Cardiac septum (tissue), 1 donor: ENCODE measurements at regions not wholly inside any gene's neighbourhood (a gene's known extent, or its start where the extent isn't known, plus 50 kb on each side); places are given as distances from the start of the nearest gene placed in this dataset.
"Not testable (repeated sequence)": the region's sequence is repeated elsewhere in the genome, so short reads cannot be mapped to it uniquely, and the experiment has no call there.

Experiments used
- DNase-seq: peaks from one replicate; pipeline ENCODE4 v3.0.0-alpha.2; 2020; ENCODE audit warnings: low spot score
- intact Hi-C: fragments of 100-400 bp; cut with DNase I; formaldehyde crosslinking; loops from one replicate; pipeline ENCODE4 v1.14.0; 2022
- donor health status: DM: no; HTN: no; CAD: no.

DNA sequence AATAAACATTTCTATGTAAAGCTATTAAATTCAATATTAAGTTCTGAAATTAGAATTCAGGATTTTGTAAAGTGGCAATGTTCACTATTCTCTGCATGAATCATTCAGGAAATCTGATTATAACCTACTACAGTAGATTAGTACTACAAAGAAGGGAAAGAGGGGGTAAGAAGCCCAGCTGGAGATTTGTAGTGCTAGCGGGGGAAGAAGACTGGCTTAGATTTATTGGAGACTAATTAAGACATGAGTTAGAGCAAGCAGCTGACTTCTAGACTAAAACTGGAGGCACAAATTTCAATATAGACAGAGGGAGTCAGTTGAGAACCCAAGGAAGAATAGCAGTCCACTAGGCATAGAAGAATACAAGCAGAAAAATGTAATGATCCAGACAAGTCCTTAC lies 55.8 kb upstream of the SETMAR start:
- no peak for DNase-seq
- intact Hi-C loops = no loop called here

DNA sequence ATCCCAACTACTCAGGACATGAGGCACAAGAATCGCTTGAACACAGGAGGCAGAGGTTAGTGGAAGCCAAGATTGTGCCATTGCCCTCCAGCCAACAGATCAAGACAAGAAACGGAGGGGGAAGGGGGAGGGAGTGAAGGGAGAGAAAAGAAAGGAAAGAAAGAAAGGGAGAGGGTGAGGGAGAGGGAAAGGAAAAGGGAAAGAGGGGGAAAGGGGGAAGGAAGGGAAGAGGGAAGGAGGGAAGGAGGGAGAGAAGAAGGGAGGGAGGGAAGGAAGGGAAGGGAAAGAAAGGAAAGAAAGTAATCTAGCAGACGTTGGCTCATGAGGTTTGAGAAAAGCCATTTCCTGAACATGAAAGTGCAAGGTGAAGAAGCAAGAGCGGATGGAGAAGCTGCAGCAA lies 53.1 kb upstream of the SETMAR start:
- intact Hi-C loops = no loop called here
- no peak for DNase-seq

DNA sequence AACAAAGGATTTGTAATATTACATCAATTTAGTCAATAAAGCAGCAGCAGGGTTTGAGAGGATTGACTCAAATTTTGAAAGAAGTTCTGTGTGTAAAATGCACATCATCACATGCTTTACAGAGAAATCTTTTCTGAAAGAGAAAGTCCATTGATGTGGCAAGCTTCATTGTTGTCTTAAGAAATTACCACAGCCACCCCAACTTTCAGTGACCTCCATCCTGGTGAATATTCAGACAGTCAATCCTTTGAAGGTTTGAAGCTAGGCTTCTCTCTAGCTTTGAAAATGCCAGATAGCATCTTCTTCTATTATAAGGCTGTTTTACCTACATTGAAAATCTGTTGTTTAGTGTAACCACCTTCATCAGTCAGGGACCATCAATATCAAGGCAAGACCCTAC lies 51.8 kb upstream of the SETMAR start:
- intact Hi-C loops = no loop called here
- DNase-seq = no peak

DNA sequence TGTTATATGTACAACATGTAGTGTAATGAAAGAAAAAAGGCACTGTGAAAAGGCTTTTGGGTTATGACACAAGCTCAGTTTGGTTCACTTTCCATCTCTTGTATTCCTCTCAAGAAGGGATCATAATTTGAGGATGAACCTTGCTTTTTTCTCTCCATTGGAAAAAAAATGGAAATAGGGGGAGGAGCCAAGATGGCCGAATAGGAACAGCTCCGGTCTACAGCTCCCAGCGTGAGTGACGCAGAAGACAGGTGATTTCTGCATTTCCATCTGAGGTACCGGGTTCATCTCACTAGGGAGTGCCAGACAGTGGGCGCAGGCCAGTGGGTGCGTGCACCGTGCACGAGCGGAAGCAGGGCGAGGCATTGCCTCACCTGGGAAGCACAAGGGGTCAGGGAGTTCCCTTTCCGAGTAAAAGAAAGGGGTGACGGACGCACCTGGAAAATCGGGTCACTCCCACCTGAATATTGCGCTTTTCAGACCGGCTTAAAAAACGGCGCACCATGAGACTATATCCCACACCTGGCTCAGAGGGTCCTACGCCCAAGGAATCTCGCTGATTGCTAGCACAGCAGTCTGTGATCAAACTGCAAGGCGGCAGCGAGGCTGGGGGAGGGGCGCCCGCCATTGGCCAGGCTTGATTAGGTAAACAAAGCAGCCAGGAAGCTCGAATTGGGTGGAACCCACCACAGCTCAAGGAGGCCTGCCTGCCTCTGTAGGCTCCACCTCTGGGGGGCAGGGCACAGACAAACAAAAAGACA lies 49.9 kb upstream of the SETMAR start:
- intact Hi-C loops, DNase-seq: not testable (repeated sequence)
